ENCODE measurements at regions not wholly inside any gene's neighbourhood (a gene's known extent, or its start where the extent isn't known, plus 50 kb on each side); places are given as distances from the start of the nearest gene placed in this dataset.

- TF ChIP-seq CTCF (IDR thresholded peaks at IDR 0.05) (no peak), POLR2A (IDR thresholded peaks at IDR 0.05) (no peak)
Measured at GRCh38 chr7:115868369-115868768, 162.2 kb downstream of the TFEC start.

Measured in esophagus squamous epithelium (tissue), 4 donors.